ENCODE measurements at regions not wholly inside any gene's neighbourhood (a gene's known extent, or its start where the extent isn't known, plus 50 kb on each side); places are given as distances from the start of the nearest gene placed in this dataset.
A peak's percentile ranks its signal among the peaks of the same experiment; 100 is the strongest.

- Histone ChIP-seq H3K4me3 (no peak overlapping the region), H3K9me3 (no peaks in the 10 kb centered on the region), H3K27ac (no peak overlapping the region), H3K4me1 (no peaks in the 10 kb centered on the region), H3K27me3 (no peaks in the 10 kb centered on the region), H3K36me3 (no peaks in the 10 kb centered on the region)
- intact Hi-C loops (cut with DNase I), result no loop called here
- no peak for TF ChIP-seq POLR2A (IDR thresholded peaks at IDR 0.05)
- 82% methylated on average over 2 of the region's 5 CpGs for WGBS (ENCODE audit: insufficient coverage, low coverage, low lambda C conversion rate, missing lambda C conversion rate)
- DNase-seq (peak in 1 of 3 donors; percentile 18), ATAC-seq (no peak)
Measured at GRCh38 chr10:71042699-71043098, 154.3 kb upstream of the PCBD1 start.

GRCh38 chr10:71043858-71044257 lies 155.5 kb upstream of the PCBD1 start:
- WGBS (ENCODE audit: insufficient coverage, low coverage, low lambda C conversion rate, missing lambda C conversion rate), result 78% methylated on average over 1 of the region's 4 CpGs
- ATAC-seq, result no peak
- intact Hi-C loops (cut with DNase I), result no loop called here

GRCh38 chr10:71044720-71045119 lies 156.4 kb upstream of the PCBD1 start:
- 40% methylated on average over 1 of the region's 7 CpGs for WGBS (ENCODE audit: insufficient coverage, low coverage, low lambda C conversion rate, missing lambda C conversion rate)
- Histone ChIP-seq H3K27ac (no peak overlapping the region), H3K27me3 (no peaks in the 10 kb centered on the region), H3K9me3 (no peaks in the 10 kb centered on the region), H3K36me3 (no peaks in the 10 kb centered on the region), H3K4me1 (no peaks in the 10 kb centered on the region), H3K4me3 (no peak overlapping the region)
- no peak for ATAC-seq
- no peak for TF ChIP-seq CTCF (IDR thresholded peaks at IDR 0.05)
- no peak for TF ChIP-seq POLR2A (IDR thresholded peaks at IDR 0.05)
- peak in 1 of 3 donors; percentile 12 for DNase-seq
- intact Hi-C loops (cut with DNase I), result no loop called here

More at GRCh38 chr10:71043858-71044257, 155.5 kb upstream of the PCBD1 start:
- TF ChIP-seq POLR2A (IDR thresholded peaks at IDR 0.05) (no peak), CTCF (IDR thresholded peaks at IDR 0.05) (no peak)
- Histone ChIP-seq H3K4me1 (no peaks in the 10 kb centered on the region), H3K27ac (no peak overlapping the region), H3K36me3 (no peaks in the 10 kb centered on the region), H3K27me3 (no peaks in the 10 kb centered on the region), H3K9me3 (no peaks in the 10 kb centered on the region), H3K4me3 (no peak overlapping the region)
- DNase-seq, result peak in 1 of 3 donors; percentile 13

GRCh38 chr10:71045204-71045809 lies 156.9 kb upstream of the PCBD1 start:
- intact Hi-C loops (cut with DNase I), result no loop called here
- no peak overlapping the region for H3K27ac ChIP-seq
- H3K27me3 ChIP-seq, result no peaks in the 10 kb centered on the region
- no peaks in the 10 kb centered on the region for H3K4me1 ChIP-seq
- WGBS (ENCODE audit: insufficient coverage, low coverage, low lambda C conversion rate, missing lambda C conversion rate), result 64% methylated on average over 7 of the region's 10 CpGs
- no peaks in the 10 kb centered on the region for H3K9me3 ChIP-seq
- ATAC-seq, result peak in 2 of 4 donors; percentile 38 to 42
- no peaks in the 10 kb centered on the region for H3K36me3 ChIP-seq
- TF ChIP-seq POLR2A (IDR thresholded peaks at IDR 0.05) (no peak), CTCF (IDR thresholded peaks at IDR 0.05) (no peak)
- peak in 1 of 3 donors; percentile 19 for DNase-seq
- H3K4me3 ChIP-seq, result no peak overlapping the region

GRCh38 chr10:71045936-71046335 lies 157.6 kb upstream of the PCBD1 start:
- intact Hi-C loops (cut with DNase I), result no loop called here
- Histone ChIP-seq H3K27me3 (no peaks in the 10 kb centered on the region), H3K4me3 (no peak overlapping the region), H3K9me3 (no peaks in the 10 kb centered on the region), H3K27ac (no peak overlapping the region), H3K4me1 (no peaks in the 10 kb centered on the region), H3K36me3 (no peaks in the 10 kb centered on the region)
- TF ChIP-seq CTCF (IDR thresholded peaks at IDR 0.05) (no peak), POLR2A (IDR thresholded peaks at IDR 0.05) (no peak)
- ATAC-seq (no peak), DNase-seq (peak in 1 of 3 donors; percentile 23)
- WGBS (ENCODE audit: insufficient coverage, low coverage, low lambda C conversion rate, missing lambda C conversion rate), result no CpG with 5 or more reads among the region's 4 CpGs

Data from right lobe of liver (tissue), 6 donors.